ENCODE measurements at regions not wholly inside any gene's neighbourhood (a gene's known extent, or its start where the extent isn't known, plus 50 kb on each side); places are given as distances from the start of the nearest gene placed in this dataset.

- TF ChIP-seq CTCF (IDR thresholded peaks at IDR 0.05) (no peak), POLR2A (IDR thresholded peaks at IDR 0.05) (no peak)
These were observed 924.7 kb downstream of the SUCLG1 start for GRCh38 chr2:83534416-83534815.
